CD4-positive, alpha-beta T cell (primary cell): ENCODE measurements at regions not wholly inside any gene's neighbourhood (a gene's known extent, or its start where the extent isn't known, plus 50 kb on each side); places are given as distances from the start of the nearest gene placed in this dataset.
"Not testable (repeated sequence)": the region's sequence is repeated elsewhere in the genome, so short reads cannot be mapped to it uniquely, and the experiment has no call there.

Source experiments
- ATAC-seq: fragments of 200-7000 bp; cut with Tn5 transposase; one replicate; pipeline ENCODE4 v1.10.0; 2022; ENCODE audit warnings: mild to moderate bottlenecking; ENCODE audit not compliant: poor library complexity
- CTCF ChIA-PET: fragments of 350-600 bp; sonication (Branson Sonifier 250); formaldehyde crosslinking; loops from one replicate; lab custom pipeline; 2021; ENCODE audit warnings: antibody characterized with exemption, inconsistent platforms; lab: Charles Lee
- POLR2A ChIA-PET: fragments of 350-600 bp; sonication (Branson Sonifier 250); formaldehyde crosslinking; loops from one replicate; lab custom pipeline; 2021; ENCODE audit warnings: antibody characterized with exemption, inconsistent platforms; lab: Charles Lee
- DNase-seq, 14 experiments: peaks; one replicate each; pipeline ENCODE4 v3.0.0-alpha.2; 2013 to 2020; ENCODE audit warnings: mixed read lengths in 2 of 14
- H3K27ac ChIP-seq, 2 donors: one replicate each; pipeline versions ENCODE4 v1.5.1 to v1.7.0; 2013; ENCODE audit warnings: low read length in 2 of 2, low read depth in 1 of 2, mild to moderate bottlenecking in 1 of 2
- H3K27me3 ChIP-seq, 2 experiments: 1 replicate in 1 of 2; 2 replicates in 1 of 2; pipeline versions ENCODE4 v1.6.1 to v1.7.0; 2013; ENCODE audit warnings: low read length in 2 of 2, control low read depth in 1 of 2, mild to moderate bottlenecking in 1 of 2, moderate library complexity in 1 of 2; ENCODE audit not compliant: insufficient read depth in 2 of 2, control insufficient read depth in 1 of 2
- H3K36me3 ChIP-seq: one replicate; pipeline ENCODE4 v1.6.1; 2013; ENCODE audit warnings: low read length, control low read depth; ENCODE audit not compliant: insufficient read depth
- H3K4me1 ChIP-seq: one replicate; pipeline ENCODE4 v1.6.1; 2013; ENCODE audit warnings: low read length, control low read depth; ENCODE audit not compliant: insufficient read depth
- H3K4me3 ChIP-seq: one replicate; pipeline ENCODE4 v1.5.1; 2013; ENCODE audit warnings: mild to moderate bottlenecking, low read length, moderate library complexity
- H3K9me3 ChIP-seq, 2 experiments: 1 replicate in 1 of 2; 2 replicates in 1 of 2; pipeline versions ENCODE4 v1.6.1 to v1.7.0; 2013; ENCODE audit warnings: low read length in 2 of 2, mild to moderate bottlenecking in 2 of 2, control low read depth in 1 of 2, moderate library complexity in 1 of 2; ENCODE audit not compliant: control insufficient read depth in 1 of 2, insufficient read depth in 1 of 2
- H3K27ac Mint-ChIP-seq: one replicate; pipeline ENCODE4 v1.8.0; 2020; ENCODE audit warnings: mixed read lengths
- H3K27me3 Mint-ChIP-seq: one replicate; pipeline ENCODE4 v1.8.0; 2021; ENCODE audit warnings: mixed read lengths
- H3K36me3 Mint-ChIP-seq: one replicate; pipeline ENCODE4 v1.8.0; 2021; ENCODE audit warnings: low read depth, mixed read lengths
- H3K4me1 Mint-ChIP-seq: one replicate; pipeline ENCODE4 v1.8.0; 2021; ENCODE audit warnings: low read depth, mixed read lengths
- H3K4me3 Mint-ChIP-seq: one replicate; pipeline ENCODE4 v1.8.0; 2020; ENCODE audit warnings: mild to moderate bottlenecking, mixed read lengths
- H3K9me3 Mint-ChIP-seq: one replicate; pipeline ENCODE4 v1.8.0; 2020; ENCODE audit warnings: mixed read lengths
- intact Hi-C, 2 experiments: fragments of 100-400 bp; cut with DNase I in 1 of 2; cut with micrococcal nuclease in 1 of 2; formaldehyde crosslinking; loops; one replicate each; pipeline versions ENCODE4 v1.15.1 to v1.9.0; 2023 to 2025; cut with DNase I, micrococcal nuclease
- TF ChIP-seq, protein P1 (sequence below): fragments of 200-600 bp; IDR thresholded peaks from one replicate; pipeline ENCODE4 v1.8.0; 2022; ENCODE audit warnings: antibody characterized with exemption, mild to moderate bottlenecking

DNA sequence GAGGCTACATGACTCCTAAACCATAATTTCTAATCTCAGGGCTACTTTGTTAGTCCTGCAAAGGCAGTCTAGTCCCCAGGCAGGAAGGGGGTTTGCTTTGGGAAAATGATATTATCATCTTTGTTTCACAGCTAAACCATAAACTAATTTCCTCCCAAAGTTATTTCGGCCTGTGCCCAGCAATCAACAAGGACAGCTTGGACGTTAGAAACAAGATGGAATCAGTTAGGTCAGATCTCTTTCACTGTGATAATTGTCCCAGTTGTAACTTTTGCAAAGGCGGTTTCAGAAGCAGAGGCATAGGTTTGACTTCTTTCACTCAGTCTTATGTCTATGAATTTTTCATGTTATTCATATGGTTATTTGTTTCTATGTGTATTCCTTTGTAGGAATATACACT, 119.1 kb downstream of the PPIAL4G start:
- POLR2A ChIA-PET = interaction anchor here (1.7 kb wide), 1 partner anchor 9 kb away, joined by 6 read pairs; no protein-coding TSS in a partner anchor
- H3K9me3 ChIP-seq, H3K4me3 ChIP-seq, H3K36me3 Mint-ChIP-seq, H3K27me3 ChIP-seq, DNase-seq, H3K36me3 ChIP-seq, H3K9me3 Mint-ChIP-seq, H3K27ac ChIP-seq, ATAC-seq, H3K27me3 Mint-ChIP-seq, intact Hi-C loops: not testable (repeated sequence)
- H3K4me1 ChIP-seq = peaks cover 24% of the 10 kb centered on the region
- Mint-ChIP-seq H3K4me1 (peaks cover 36% of the 10 kb centered on the region), H3K27ac (peak overlapping the region; percentile 51), H3K4me3 (peak overlapping the region; percentile 27)
- CTCF ChIA-PET = interaction anchor here (1.6 kb wide), 1 partner anchor 8 kb away, joined by 3 read pairs; no protein-coding TSS in a partner anchor

DNA sequence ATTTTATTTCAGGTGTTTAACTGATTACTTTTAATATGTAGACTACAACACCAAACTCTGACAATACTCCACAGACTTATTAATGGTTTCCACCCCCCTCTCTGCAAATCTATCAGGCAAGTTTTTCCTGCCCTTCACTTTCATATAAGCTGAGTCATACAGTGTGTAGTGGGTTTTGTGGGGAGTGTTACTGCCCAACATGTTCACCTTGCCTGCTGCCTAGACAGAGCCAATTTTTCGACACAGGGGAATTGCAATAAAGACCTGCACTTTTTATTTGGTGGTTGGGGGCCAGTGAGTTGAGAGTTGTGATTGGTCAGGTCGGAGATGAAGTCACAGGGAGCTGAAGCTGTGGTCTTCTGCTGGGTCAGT, 119.7 kb downstream of the PPIAL4G start:
- no peaks in the 10 kb centered on the region for H3K36me3 ChIP-seq
- ATAC-seq (no peak), DNase-seq (peak in 1 of 14 experiments; percentile 20)
- Mint-ChIP-seq H3K4me1 (peaks cover 36% of the 10 kb centered on the region), H3K4me3 (peak overlapping the region; percentile 91), H3K9me3 (no peaks in the 10 kb centered on the region), H3K27me3 (no peaks in the 10 kb centered on the region), H3K27ac (peak overlapping the region; percentile 51), H3K36me3 (no peaks in the 10 kb centered on the region)
- ChIA-PET POLR2A (interaction anchor here (1.0 to 1.7 kb wide), 2 partner anchors 9 to 29 kb away, joined by 3 to 6 read pairs; no protein-coding TSS in a partner anchor), CTCF (interaction anchor here (1.6 kb wide), 1 partner anchor 9 kb away, joined by 3 read pairs; no protein-coding TSS in a partner anchor)
- intact Hi-C loops = no loop called here
- peaks cover 24% of the 10 kb centered on the region for H3K4me1 ChIP-seq
- no peak overlapping the region for H3K4me3 ChIP-seq
- TF ChIP-seq, protein P1, sequence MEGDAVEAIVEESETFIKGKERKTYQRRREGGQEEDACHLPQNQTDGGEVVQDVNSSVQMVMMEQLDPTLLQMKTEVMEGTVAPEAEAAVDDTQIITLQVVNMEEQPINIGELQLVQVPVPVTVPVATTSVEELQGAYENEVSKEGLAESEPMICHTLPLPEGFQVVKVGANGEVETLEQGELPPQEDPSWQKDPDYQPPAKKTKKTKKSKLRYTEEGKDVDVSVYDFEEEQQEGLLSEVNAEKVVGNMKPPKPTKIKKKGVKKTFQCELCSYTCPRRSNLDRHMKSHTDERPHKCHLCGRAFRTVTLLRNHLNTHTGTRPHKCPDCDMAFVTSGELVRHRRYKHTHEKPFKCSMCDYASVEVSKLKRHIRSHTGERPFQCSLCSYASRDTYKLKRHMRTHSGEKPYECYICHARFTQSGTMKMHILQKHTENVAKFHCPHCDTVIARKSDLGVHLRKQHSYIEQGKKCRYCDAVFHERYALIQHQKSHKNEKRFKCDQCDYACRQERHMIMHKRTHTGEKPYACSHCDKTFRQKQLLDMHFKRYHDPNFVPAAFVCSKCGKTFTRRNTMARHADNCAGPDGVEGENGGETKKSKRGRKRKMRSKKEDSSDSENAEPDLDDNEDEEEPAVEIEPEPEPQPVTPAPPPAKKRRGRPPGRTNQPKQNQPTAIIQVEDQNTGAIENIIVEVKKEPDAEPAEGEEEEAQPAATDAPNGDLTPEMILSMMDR = no peak
- no peak overlapping the region for H3K27ac ChIP-seq
- H3K27me3 ChIP-seq = no peaks in the 10 kb centered on the region
- no peaks in the 10 kb centered on the region for H3K9me3 ChIP-seq

DNA sequence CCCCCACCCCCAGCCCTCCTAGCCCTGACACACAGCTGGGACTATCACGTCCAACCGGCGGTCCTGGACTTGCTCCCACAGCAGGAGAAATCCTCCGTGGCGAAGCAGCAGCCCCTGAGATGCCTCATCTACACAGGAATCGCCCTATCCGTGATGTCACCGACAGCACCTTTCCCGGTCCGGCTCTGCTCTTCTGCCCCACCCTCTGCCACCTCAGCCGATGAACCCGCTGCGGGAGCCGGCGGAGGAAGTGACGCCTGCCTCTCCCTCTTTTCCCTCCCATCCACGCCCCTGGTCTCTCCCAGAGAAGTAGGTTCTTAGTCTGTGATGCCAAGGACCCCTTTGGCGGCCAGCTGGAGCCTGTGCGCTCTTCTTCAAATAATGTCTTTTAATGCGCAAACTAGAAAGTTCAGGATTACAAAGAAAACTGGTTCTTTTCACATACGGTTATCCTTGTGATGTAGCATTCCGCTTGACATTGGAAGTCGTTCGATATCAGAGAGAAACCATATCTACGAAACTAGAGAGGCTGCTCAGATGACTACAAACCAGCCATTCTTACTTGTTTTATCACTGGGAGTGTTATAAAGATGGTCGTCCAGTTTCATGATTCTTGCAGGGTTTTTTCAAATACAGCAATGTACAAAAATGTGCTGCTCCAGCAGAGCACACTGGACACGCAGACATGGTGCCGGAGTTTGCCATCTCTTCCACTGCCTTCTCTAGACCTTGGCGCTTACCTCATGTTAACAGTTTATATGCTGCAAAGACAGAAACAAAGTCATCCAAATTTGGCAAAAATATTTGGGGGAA, 120.3 kb downstream of the PPIAL4G start:
- Histone ChIP-seq H3K4me3 (peak overlapping the region; percentile 54), H3K27me3 (no peaks in the 10 kb centered on the region)
- intact Hi-C loops = no loop called here

More for the DNA sequence above, 120.3 kb downstream of the PPIAL4G start:
- H3K4me1 ChIP-seq = peaks cover 24% of the 10 kb centered on the region
- Mint-ChIP-seq H3K27me3 (no peaks in the 10 kb centered on the region), H3K36me3 (no peaks in the 10 kb centered on the region), H3K4me3 (peak overlapping the region; percentile 91), H3K4me1 (peaks cover 36% of the 10 kb centered on the region), H3K9me3 (no peaks in the 10 kb centered on the region), H3K27ac (peak overlapping the region; percentile 51)
- no peaks in the 10 kb centered on the region for H3K36me3 ChIP-seq
- no peak overlapping the region for H3K27ac ChIP-seq
- ChIA-PET CTCF (interaction anchor here (1.6 kb wide), 1 partner anchor 9 kb away, joined by 3 read pairs; no protein-coding TSS in a partner anchor), POLR2A (interaction anchor here (1.0 to 1.7 kb wide), 3 partner anchors 10 to 28 kb away, joined by 3 to 6 read pairs (median 4); no protein-coding TSS in a partner anchor)
- peak in 4 of 14 experiments; percentile 56 to 63 (median 59) for DNase-seq
- peak; percentile 61 for ATAC-seq
- TF ChIP-seq, protein P1 = no peak
- H3K9me3 ChIP-seq = no peaks in the 10 kb centered on the region
